Activated naive CD4-positive, alpha-beta T cell treated with anti-CD3 and anti-CD28 coated beads, Interleukin-2, amount 50 U/mL, for 24 hours (primary cell): ENCODE measurements at regions not wholly inside any gene's neighbourhood (a gene's known extent, or its start where the extent isn't known, plus 50 kb on each side); places are given as distances from the start of the nearest gene placed in this dataset.
"Not testable (repeated sequence)": the region's sequence is repeated elsewhere in the genome, so short reads cannot be mapped to it uniquely, and the experiment has no call there.

ENCODE experiments used
- H3K27ac Mint-ChIP-seq: one replicate; pipeline ENCODE4 v1.8.0; 2021; ENCODE audit warnings: mild to moderate bottlenecking, mixed read lengths
- H3K27me3 Mint-ChIP-seq: one replicate; pipeline ENCODE4 v1.8.0; 2021; ENCODE audit warnings: mixed read lengths
- H3K36me3 Mint-ChIP-seq: one replicate; pipeline ENCODE4 v1.8.0; 2021; ENCODE audit warnings: mixed read lengths
- H3K4me1 Mint-ChIP-seq: one replicate; pipeline ENCODE4 v1.8.0; 2021; ENCODE audit warnings: mixed read lengths
- H3K4me3 Mint-ChIP-seq: one replicate; pipeline ENCODE4 v1.8.0; 2021; ENCODE audit warnings: mild to moderate bottlenecking, mixed read lengths
- H3K9me3 Mint-ChIP-seq: one replicate; pipeline ENCODE4 v1.8.0; 2021; ENCODE audit warnings: mixed read lengths

GRCh38 chr2:34724107-34724506 is 1125.0 kb upstream of the FAM98A start:
- Mint-ChIP-seq H3K4me3 (no peak overlapping the region), H3K9me3 (peaks cover 5% of the 10 kb centered on the region), H3K27me3 (no peaks in the 10 kb centered on the region), H3K27ac (no peak overlapping the region), H3K4me1 (no peaks in the 10 kb centered on the region), H3K36me3 (no peaks in the 10 kb centered on the region)

GRCh38 chr2:34723683-34724082 is 1124.6 kb upstream of the FAM98A start:
- H3K4me1 Mint-ChIP-seq: no peaks in the 10 kb centered on the region
- H3K27ac Mint-ChIP-seq: no peak overlapping the region
- H3K4me3 Mint-ChIP-seq: no peak overlapping the region
- peaks cover 5% of the 10 kb centered on the region for H3K9me3 Mint-ChIP-seq
- H3K27me3 Mint-ChIP-seq: no peaks in the 10 kb centered on the region
- no peaks in the 10 kb centered on the region for H3K36me3 Mint-ChIP-seq

GRCh38 chr2:34719206-34719605 is 1120.1 kb upstream of the FAM98A start:
- H3K9me3 Mint-ChIP-seq: peaks cover 10% of the 10 kb centered on the region
- no peaks in the 10 kb centered on the region for H3K4me1 Mint-ChIP-seq
- no peak overlapping the region for H3K4me3 Mint-ChIP-seq
- H3K27me3 Mint-ChIP-seq: no peaks in the 10 kb centered on the region
- no peaks in the 10 kb centered on the region for H3K36me3 Mint-ChIP-seq
- H3K27ac Mint-ChIP-seq: no peak overlapping the region

- Mint-ChIP-seq H3K4me3 (no peak overlapping the region), H3K4me1 (no peaks in the 10 kb centered on the region)
Measured at GRCh38 chr2:34705551-34706247, 1106.6 kb upstream of the FAM98A start.

DNA sequence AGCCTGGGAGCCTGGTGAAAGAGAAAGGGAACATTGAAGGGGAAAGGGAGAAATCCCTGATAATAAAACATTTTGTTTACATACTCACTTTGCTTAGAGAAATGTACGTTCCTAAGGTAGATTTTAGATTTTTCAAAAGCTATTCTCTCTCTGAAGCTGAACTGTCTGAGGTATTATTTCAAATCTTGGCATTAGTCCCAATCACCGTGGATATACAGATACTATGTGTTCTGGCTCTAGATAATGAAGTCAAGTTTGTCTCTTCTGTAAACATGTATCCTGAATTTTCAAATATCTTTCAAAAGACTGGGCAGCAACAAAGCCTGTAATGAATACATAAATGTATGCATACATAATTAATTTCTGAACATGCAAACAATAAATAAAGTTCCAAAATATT is 1104.2 kb upstream of the FAM98A start:
- Mint-ChIP-seq H3K27me3 (no peaks in the 10 kb centered on the region), H3K4me3 (no peak overlapping the region), H3K9me3 (no peaks in the 10 kb centered on the region), H3K27ac (no peak overlapping the region), H3K4me1 (no peaks in the 10 kb centered on the region), H3K36me3 (no peaks in the 10 kb centered on the region)

More at GRCh38 chr2:34705551-34706247, 1106.6 kb upstream of the FAM98A start:
- H3K27me3 Mint-ChIP-seq: no peaks in the 10 kb centered on the region
- no peaks in the 10 kb centered on the region for H3K9me3 Mint-ChIP-seq
- H3K27ac Mint-ChIP-seq: no peak overlapping the region
- no peaks in the 10 kb centered on the region for H3K36me3 Mint-ChIP-seq

GRCh38 chr2:34702391-34702790 is 1103.3 kb upstream of the FAM98A start:
- not testable (repeated sequence) for H3K4me3 Mint-ChIP-seq, H3K4me1 Mint-ChIP-seq, H3K9me3 Mint-ChIP-seq, H3K36me3 Mint-ChIP-seq, H3K27me3 Mint-ChIP-seq, H3K27ac Mint-ChIP-seq

- H3K27ac Mint-ChIP-seq: not testable (repeated sequence)
Measured at GRCh38 chr2:34677591-34677990, 1078.5 kb upstream of the FAM98A start.

GRCh38 chr2:34677119-34677531 is 1078.0 kb upstream of the FAM98A start:
- not testable (repeated sequence) for H3K27ac Mint-ChIP-seq, H3K27me3 Mint-ChIP-seq, H3K4me1 Mint-ChIP-seq

More at GRCh38 chr2:34677591-34677990, 1078.5 kb upstream of the FAM98A start:
- not testable (repeated sequence) for H3K27me3 Mint-ChIP-seq, H3K9me3 Mint-ChIP-seq, H3K4me3 Mint-ChIP-seq, H3K4me1 Mint-ChIP-seq, H3K36me3 Mint-ChIP-seq

GRCh38 chr2:34670482-34670881 is 1071.4 kb upstream of the FAM98A start:
- Mint-ChIP-seq H3K27ac (no peak overlapping the region), H3K4me3 (no peak overlapping the region), H3K36me3 (no peaks in the 10 kb centered on the region), H3K9me3 (no peaks in the 10 kb centered on the region), H3K27me3 (no peaks in the 10 kb centered on the region), H3K4me1 (no peaks in the 10 kb centered on the region)

More at GRCh38 chr2:34677119-34677531, 1078.0 kb upstream of the FAM98A start:
- H3K9me3 Mint-ChIP-seq, H3K36me3 Mint-ChIP-seq, H3K4me3 Mint-ChIP-seq: not testable (repeated sequence)

DNA sequence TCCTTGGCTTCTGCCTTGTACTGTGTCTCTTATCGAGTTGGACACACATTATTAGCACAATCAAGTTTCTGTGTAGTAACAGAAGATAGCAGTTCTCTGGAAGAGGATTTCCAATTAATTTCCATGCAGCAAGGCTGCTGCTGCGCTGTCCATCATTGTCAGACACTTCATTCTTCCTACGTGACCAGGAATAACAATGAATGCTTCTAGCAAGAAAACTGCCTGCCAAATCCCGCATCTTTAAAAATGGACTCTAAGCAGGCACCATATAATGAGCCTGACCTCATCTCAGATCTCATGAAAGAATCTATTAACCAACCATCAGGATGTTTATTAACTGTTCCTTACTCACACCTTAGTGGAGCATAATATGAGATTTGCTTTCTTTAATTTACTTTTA is 1067.7 kb upstream of the FAM98A start:
- Mint-ChIP-seq H3K27ac (no peak overlapping the region), H3K9me3 (no peaks in the 10 kb centered on the region), H3K4me3 (no peak overlapping the region), H3K4me1 (no peaks in the 10 kb centered on the region), H3K27me3 (no peaks in the 10 kb centered on the region), H3K36me3 (no peaks in the 10 kb centered on the region)

GRCh38 chr2:34664266-34664665 is 1065.2 kb upstream of the FAM98A start:
- Mint-ChIP-seq H3K4me3 (no peak overlapping the region), H3K9me3 (no peaks in the 10 kb centered on the region), H3K36me3 (no peaks in the 10 kb centered on the region), H3K27ac (no peak overlapping the region), H3K4me1 (no peaks in the 10 kb centered on the region), H3K27me3 (no peaks in the 10 kb centered on the region)

DNA sequence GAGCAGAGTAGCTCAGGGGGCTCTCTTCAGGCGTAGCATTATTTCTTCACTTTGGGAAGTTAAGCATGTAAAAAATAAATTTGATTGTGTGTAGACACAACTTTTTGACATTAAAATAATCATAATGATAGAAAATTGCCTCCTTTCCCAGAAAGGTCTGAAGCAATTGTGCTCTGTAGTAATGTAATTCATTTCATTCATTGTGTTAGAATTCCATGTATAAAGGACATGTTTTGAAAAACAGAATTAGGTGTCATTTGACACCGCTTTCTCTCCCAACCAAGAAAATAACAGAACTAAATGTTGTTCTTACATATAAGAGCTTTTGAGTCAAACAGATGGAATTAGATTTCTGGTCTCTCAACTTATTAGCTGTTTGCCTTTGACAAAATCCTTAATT is 1064.2 kb upstream of the FAM98A start:
- H3K27me3 Mint-ChIP-seq: no peaks in the 10 kb centered on the region
- H3K36me3 Mint-ChIP-seq: no peaks in the 10 kb centered on the region
- H3K4me3 Mint-ChIP-seq: no peak overlapping the region
- no peaks in the 10 kb centered on the region for H3K9me3 Mint-ChIP-seq
- H3K4me1 Mint-ChIP-seq: no peaks in the 10 kb centered on the region
- H3K27ac Mint-ChIP-seq: no peak overlapping the region

- Mint-ChIP-seq H3K27ac (no peak overlapping the region), H3K4me3 (no peak overlapping the region), H3K4me1 (no peaks in the 10 kb centered on the region), H3K36me3 (no peaks in the 10 kb centered on the region), H3K9me3 (no peaks in the 10 kb centered on the region), H3K27me3 (no peaks in the 10 kb centered on the region)
Measured at GRCh38 chr2:34660741-34661140, 1061.6 kb upstream of the FAM98A start.

DNA sequence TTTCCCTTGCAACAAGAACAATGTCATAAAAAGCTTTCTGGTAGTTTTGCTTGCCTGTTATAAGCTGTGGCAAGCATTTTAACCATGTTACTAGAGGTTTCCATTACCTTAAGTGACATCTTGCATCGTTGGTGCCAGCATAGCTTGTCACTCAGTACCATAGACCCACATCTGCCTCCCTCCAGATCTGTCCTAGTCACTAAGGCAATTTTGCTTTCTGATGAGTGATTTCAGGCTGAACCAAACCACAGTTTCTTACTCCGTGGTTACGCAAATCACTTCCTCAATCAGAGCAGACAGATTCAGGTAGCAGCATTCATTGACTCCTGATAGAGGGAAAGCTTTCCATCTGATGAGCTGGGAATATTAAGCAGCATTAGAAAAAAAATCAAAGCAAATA is 1057.5 kb upstream of the FAM98A start:
- H3K4me3 Mint-ChIP-seq: no peak overlapping the region
- no peaks in the 10 kb centered on the region for H3K36me3 Mint-ChIP-seq
- H3K27ac Mint-ChIP-seq: no peak overlapping the region
- no peaks in the 10 kb centered on the region for H3K4me1 Mint-ChIP-seq
- H3K9me3 Mint-ChIP-seq: no peaks in the 10 kb centered on the region
- H3K27me3 Mint-ChIP-seq: no peaks in the 10 kb centered on the region

DNA sequence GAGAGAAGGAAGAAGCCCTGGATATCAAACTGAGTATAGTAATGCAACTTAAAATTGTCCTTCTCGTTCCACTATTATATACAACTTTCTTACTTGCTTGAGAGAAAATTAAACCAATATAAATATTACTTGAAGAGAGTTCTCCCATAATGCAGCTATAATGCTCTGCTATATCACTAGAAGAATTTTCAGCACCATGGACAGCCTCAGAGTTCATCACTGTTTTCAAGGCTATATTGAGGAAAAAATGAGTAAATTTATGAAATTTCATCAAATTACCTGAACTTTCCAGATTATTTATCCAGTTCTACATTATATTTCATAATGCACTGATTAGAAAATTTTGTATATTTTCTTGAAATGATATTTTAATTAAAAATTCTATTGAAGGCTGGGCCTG is 1053.5 kb upstream of the FAM98A start:
- H3K36me3 Mint-ChIP-seq: no peaks in the 10 kb centered on the region
- no peaks in the 10 kb centered on the region for H3K4me1 Mint-ChIP-seq
- no peak overlapping the region for H3K27ac Mint-ChIP-seq
- no peak overlapping the region for H3K4me3 Mint-ChIP-seq
- H3K9me3 Mint-ChIP-seq: peaks cover 5% of the 10 kb centered on the region
- H3K27me3 Mint-ChIP-seq: no peaks in the 10 kb centered on the region

GRCh38 chr2:34646901-34647300 is 1047.8 kb upstream of the FAM98A start:
- no peak overlapping the region for H3K4me3 Mint-ChIP-seq
- H3K36me3 Mint-ChIP-seq: no peaks in the 10 kb centered on the region
- no peaks in the 10 kb centered on the region for H3K27me3 Mint-ChIP-seq
- H3K27ac Mint-ChIP-seq: no peak overlapping the region
- no peaks in the 10 kb centered on the region for H3K4me1 Mint-ChIP-seq
- H3K9me3 Mint-ChIP-seq: peaks cover 11% of the 10 kb centered on the region

GRCh38 chr2:34632327-34632726 is 1033.2 kb upstream of the FAM98A start:
- Mint-ChIP-seq H3K9me3 (peaks cover 23% of the 10 kb centered on the region), H3K4me1 (no peaks in the 10 kb centered on the region), H3K36me3 (no peaks in the 10 kb centered on the region), H3K4me3 (no peak overlapping the region), H3K27ac (no peak overlapping the region), H3K27me3 (no peaks in the 10 kb centered on the region)
